ENCODE measurements at regions not wholly inside any gene's neighbourhood (a gene's known extent, or its start where the extent isn't known, plus 50 kb on each side); places are given as distances from the start of the nearest gene placed in this dataset.

- no peak for DNase-seq (ENCODE audit: low read depth)
These were observed 107.2 kb upstream of the KCNH7 start for GRCh38 chr2:162945785-162946184.

- no peak for DNase-seq (ENCODE audit: low read depth)
These were observed 99.8 kb upstream of the KCNH7 start for GRCh38 chr2:162938387-162938786.

- no peak for DNase-seq (ENCODE audit: low read depth)
These were observed 95.6 kb upstream of the KCNH7 start for GRCh38 chr2:162934191-162934590.

GRCh38 chr2:162932416-162932815, 93.8 kb upstream of the KCNH7 start:
- DNase-seq (ENCODE audit: low read depth), result no peak

GRCh38 chr2:162929571-162929970, 91.0 kb upstream of the KCNH7 start:
- DNase-seq (ENCODE audit: low read depth), result no peak

GRCh38 chr2:162928356-162928755, 89.8 kb upstream of the KCNH7 start:
- DNase-seq (ENCODE audit: low read depth), result no peak

GRCh38 chr2:162926907-162927306, 88.3 kb upstream of the KCNH7 start:
- no peak for DNase-seq (ENCODE audit: low read depth)

GRCh38 chr2:162926501-162926900, 87.9 kb upstream of the KCNH7 start:
- peak; percentile 15 for DNase-seq (ENCODE audit: low read depth)

- no peak for DNase-seq (ENCODE audit: low read depth)
These were observed 87.0 kb upstream of the KCNH7 start for GRCh38 chr2:162925595-162925994.

GRCh38 chr2:162919111-162919510, 80.5 kb upstream of the KCNH7 start:
- DNase-seq (ENCODE audit: low read depth), result no peak

- DNase-seq (ENCODE audit: low read depth), result no peak
These were observed 79.1 kb upstream of the KCNH7 start for GRCh38 chr2:162917626-162918025.

GRCh38 chr2:162916286-162916801, 77.8 kb upstream of the KCNH7 start:
- no peak for DNase-seq (ENCODE audit: low read depth)

- DNase-seq (ENCODE audit: low read depth), result no peak
These were observed 77.3 kb upstream of the KCNH7 start for GRCh38 chr2:162915858-162916257.

GRCh38 chr2:162914161-162914560, 75.6 kb upstream of the KCNH7 start:
- DNase-seq (ENCODE audit: low read depth), result no peak

- DNase-seq (ENCODE audit: low read depth), result no peak
These were observed 74.2 kb upstream of the KCNH7 start for GRCh38 chr2:162912787-162913186.

- no peak for DNase-seq (ENCODE audit: low read depth)
These were observed 70.0 kb upstream of the KCNH7 start for GRCh38 chr2:162908567-162908966.

GRCh38 chr2:162890690-162891311, 52.2 kb upstream of the KCNH7 start:
- peak; percentile 54 for DNase-seq (ENCODE audit: low read depth)

- no peak for DNase-seq (ENCODE audit: low read depth)
These were observed 50.1 kb upstream of the KCNH7 start for GRCh38 chr2:162888652-162889051.

Data from stromal cell of bone marrow (primary cell).